ENCODE measurements at regions not wholly inside any gene's neighbourhood (a gene's known extent, or its start where the extent isn't known, plus 50 kb on each side); places are given as distances from the start of the nearest gene placed in this dataset.

- DNase-seq (ENCODE audit: low spot score in 2 of 2): no peak
- no peak overlapping the region for H3K4me3 ChIP-seq (ENCODE audit: low read depth, poor library complexity, severe bottlenecking)
- intact Hi-C loops (cut with DNase I; ENCODE audit: low total_unique reads): no loop called here
- WGBS, 2 donors: 80 to 91% methylated on average over 3 of the region's 3 CpGs
- TF ChIP-seq CTCF (IDR thresholded peaks at IDR 0.05): no peak
- no peak for TF ChIP-seq POLR2A (IDR thresholded peaks at IDR 0.05)
These were observed 135.9 kb upstream of the FBN2 start for GRCh38 chr5:128673970-128674369.

- 61 to 65% methylated on average over 3 of the region's 3 CpGs for WGBS, 2 donors
- no peak for DNase-seq (ENCODE audit: low spot score in 2 of 2)
- intact Hi-C loops (cut with DNase I; ENCODE audit: low total_unique reads): no loop called here
These were observed 136.9 kb upstream of the FBN2 start for GRCh38 chr5:128674837-128675446.

GRCh38 chr5:128681096-128681495, 143.1 kb upstream of the FBN2 start:
- DNase-seq (ENCODE audit: low spot score in 2 of 2): no peak
- H3K4me3 ChIP-seq (ENCODE audit: low read depth, poor library complexity, severe bottlenecking): no peak overlapping the region
- intact Hi-C loops (cut with DNase I; ENCODE audit: low total_unique reads): no loop called here
- no peak for TF ChIP-seq POLR2A (IDR thresholded peaks at IDR 0.05)
- no peak for TF ChIP-seq CTCF (IDR thresholded peaks at IDR 0.05)
- WGBS, 2 donors: 88 to 92% methylated on average over 5 of the region's 5 CpGs

More at GRCh38 chr5:128674837-128675446, 136.9 kb upstream of the FBN2 start:
- TF ChIP-seq POLR2A (IDR thresholded peaks at IDR 0.05) (no peak), CTCF (IDR thresholded peaks at IDR 0.05) (no peak)
- no peak overlapping the region for H3K4me3 ChIP-seq (ENCODE audit: low read depth, poor library complexity, severe bottlenecking)

GRCh38 chr5:128681764-128682592, 143.9 kb upstream of the FBN2 start:
- no peak for DNase-seq (ENCODE audit: low spot score in 2 of 2)
- 25 to 36% methylated on average over 7 of the region's 7 CpGs for WGBS, 2 donors
- TF ChIP-seq POLR2A (IDR thresholded peaks at IDR 0.05) (no peak), CTCF (IDR thresholded peaks at IDR 0.05) (no peak)
- intact Hi-C loops (cut with DNase I; ENCODE audit: low total_unique reads): no loop called here
- no peak overlapping the region for H3K4me3 ChIP-seq (ENCODE audit: low read depth, poor library complexity, severe bottlenecking)

- 80 to 82% methylated on average over 2 of the region's 2 CpGs for WGBS, 2 donors
- TF ChIP-seq CTCF (IDR thresholded peaks at IDR 0.05) (no peak), POLR2A (IDR thresholded peaks at IDR 0.05) (no peak)
- intact Hi-C loops (cut with DNase I; ENCODE audit: low total_unique reads): no loop called here
- no peak for DNase-seq (ENCODE audit: low spot score in 2 of 2)
- H3K4me3 ChIP-seq (ENCODE audit: low read depth, poor library complexity, severe bottlenecking): no peak overlapping the region
These were observed 144.6 kb upstream of the FBN2 start for GRCh38 chr5:128682669-128683068.
